SK-MEL-5 (cell line): ENCODE measurements at regions not wholly inside any gene's neighbourhood (a gene's known extent, or its start where the extent isn't known, plus 50 kb on each side); places are given as distances from the start of the nearest gene placed in this dataset.
"Not testable (repeated sequence)": the region's sequence is repeated elsewhere in the genome, so short reads cannot be mapped to it uniquely, and the experiment has no call there.

Experiments
- DNase-seq: peaks from one replicate; pipeline ENCODE4 v3.0.0-alpha.2; 2016; ENCODE audit warnings: low read depth, low spot score
- in situ Hi-C: cut with HindIII; loops from 2 replicates; pipeline ENCODE4 v1.10.0; 2016; ENCODE audit warnings: low sequenced_read_pairs, high pct_unique_total_duplicates, low pct_unique_long_range_greater_than_20kb

DNA sequence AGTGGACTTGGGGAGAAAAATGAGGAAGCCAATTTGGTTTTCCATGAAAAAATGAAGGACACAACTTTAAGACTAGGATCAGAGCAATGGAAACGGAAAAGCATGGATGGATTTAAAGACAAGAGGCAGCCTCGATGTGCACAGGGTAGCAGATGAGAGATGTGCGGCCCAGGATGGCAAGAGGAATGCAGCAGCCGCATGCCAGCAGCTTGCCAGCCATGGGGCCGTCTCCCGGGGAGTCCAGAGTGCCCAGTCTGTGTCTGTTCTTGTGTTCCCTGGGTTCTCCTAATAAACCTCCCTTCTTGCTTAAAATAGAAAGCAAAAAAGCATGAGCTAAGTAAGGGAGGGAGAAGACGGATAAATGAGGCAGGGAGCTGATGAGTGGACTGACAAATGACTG is 68.0 kb upstream of the IQSEC1 start:
- in situ Hi-C loops, result no loop called here
- DNase-seq, result no peak

DNA sequence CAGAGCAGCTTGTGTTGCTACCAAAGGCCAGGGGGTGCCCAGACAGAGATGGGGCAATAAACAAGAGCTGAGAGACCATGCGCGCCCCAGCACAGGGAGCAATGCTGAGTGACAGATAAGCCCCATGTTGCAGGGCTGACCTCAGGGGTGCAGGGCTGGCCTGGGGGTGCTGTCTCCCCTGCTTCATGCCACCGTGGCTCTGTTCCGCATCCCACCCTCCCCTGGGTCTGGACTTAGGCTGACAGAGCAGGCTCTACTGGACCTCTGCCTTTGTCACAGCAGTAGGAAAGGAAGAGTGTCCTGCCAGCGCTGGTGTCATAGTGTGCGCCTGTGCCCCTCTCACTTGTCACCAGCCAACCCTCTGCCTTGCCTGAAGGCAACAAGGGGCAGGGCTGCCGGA is 67.4 kb upstream of the IQSEC1 start:
- no peak for DNase-seq
- in situ Hi-C loops, result no loop called here

DNA sequence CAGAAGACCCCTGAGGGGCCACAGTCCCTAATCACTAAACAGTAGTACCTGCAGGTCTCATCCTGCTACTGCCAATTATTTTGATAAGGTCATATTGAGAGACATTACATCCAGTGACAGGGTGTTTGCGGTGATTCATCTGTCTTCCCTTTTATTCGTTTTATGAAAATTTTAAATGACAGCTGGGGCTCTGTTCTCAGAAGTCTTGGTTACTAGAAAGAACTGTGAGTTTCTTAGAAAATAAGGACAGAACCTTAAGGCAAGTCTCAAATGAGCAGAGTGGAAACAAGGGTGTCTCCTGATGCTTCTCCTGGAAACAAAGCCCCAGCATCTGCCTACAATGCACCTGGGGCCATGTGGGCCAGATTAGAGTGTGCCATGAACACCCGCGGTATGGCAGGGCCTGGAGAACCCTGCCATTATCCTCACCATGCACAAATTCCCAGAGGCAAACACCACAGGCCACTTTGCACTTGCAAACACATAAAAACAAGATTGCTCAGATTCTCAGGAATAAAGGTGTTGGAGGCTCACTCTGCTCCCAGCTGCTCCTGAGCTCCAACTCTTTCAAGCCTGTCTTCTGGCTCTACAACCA is 66.3 kb upstream of the IQSEC1 start:
- in situ Hi-C loops, result no loop called here
- DNase-seq, result no peak

DNA sequence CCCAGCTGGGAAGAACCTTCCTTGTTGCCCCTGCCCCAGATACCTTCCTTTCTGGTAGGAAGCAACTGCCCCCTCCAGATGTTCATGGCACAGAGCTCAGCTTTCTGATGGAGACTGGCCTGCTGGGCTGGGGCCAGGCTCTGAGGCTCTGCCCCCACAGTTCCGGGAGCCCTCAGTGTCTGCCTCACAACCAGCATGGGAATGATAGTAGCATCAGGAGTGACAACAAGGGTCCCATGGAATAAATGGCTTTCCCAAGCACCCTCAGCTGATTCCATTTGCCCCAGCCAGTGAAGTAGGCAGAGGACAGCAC is 65.6 kb upstream of the IQSEC1 start:
- DNase-seq, result no peak
- in situ Hi-C loops, result no loop called here

DNA sequence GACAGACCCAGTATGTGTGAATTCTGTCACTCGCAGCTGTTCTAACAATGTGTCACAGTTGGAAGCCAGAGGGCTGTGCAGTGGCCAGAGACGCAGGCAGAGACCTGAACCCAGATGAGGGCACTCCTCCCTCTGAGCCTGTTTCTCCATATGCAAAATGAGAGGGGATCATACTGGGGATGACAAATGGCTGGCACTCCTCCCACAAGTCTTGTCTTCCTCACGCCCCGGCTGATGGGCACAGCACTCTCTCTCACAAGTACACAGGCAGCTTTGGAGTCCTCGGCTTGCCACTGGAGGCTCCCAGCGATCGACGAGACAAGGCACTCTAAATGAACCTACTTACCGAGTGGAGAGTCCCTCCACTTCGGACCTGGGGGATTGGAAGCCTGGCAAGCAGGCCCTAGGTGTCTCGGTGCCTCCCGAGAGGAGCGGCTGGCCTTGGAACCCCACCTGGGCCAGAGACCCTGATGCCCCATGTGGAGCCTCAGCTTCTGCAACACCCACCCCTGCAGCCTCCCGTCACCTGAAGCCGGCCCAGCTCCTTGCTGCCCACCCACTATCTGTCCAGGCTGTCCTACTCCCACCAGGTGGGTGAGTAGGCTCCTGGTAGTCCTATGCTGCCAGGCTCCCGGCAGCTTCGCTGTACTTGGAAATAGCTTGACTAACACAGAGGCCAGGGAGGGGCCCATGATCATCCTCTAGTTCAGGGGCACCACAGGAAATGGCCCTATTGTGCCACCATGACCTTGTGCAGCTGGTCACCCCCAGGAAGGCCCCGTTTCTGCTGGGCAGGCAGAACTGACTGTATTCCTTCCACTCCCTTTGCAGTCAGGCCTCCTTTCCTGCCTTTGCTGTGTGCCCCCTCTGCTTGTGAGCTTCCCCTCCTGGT is 65.0 kb upstream of the IQSEC1 start:
- in situ Hi-C loops, result no loop called here
- DNase-seq, result no peak

DNA sequence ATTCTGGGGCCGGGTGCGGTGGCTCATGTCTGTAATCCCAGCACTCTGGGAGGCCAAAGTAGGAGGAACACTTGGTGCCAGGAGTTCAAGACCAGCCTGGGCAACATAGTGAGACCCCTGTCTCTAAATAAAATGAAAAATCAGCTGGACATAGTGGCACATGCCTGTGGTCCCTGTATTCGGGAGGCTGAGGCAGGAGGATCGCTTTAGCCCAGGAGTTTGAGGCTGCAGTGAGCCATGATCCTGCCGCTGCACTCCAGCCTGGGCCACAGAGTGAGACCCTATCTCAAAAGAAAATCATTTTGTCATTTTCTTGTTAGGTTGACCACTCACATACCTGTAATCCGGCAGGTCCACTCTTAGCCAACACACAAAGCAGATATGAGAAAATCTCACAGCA is 63.6 kb upstream of the IQSEC1 start:
- in situ Hi-C loops, DNase-seq: not testable (repeated sequence)

DNA sequence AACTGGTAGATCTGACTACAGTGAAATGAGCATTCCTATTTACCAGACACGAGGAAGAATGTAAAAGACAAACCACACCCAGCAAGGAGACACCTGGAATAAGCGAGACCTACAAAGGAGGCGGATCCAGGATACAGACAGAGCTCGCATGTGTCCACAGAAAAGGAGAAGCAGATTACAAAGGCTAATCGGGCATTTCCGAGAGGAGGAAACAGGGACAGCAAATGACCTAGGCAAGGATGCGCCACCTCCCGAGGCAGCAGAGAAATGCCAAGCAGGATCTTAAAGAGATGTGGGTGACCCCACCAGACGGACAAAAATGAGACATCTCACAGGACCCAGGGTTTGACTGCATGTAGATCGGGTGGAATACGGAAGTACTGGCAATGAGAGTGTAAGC is 63.2 kb upstream of the IQSEC1 start:
- DNase-seq, result no peak
- in situ Hi-C loops, result no loop called here

DNA sequence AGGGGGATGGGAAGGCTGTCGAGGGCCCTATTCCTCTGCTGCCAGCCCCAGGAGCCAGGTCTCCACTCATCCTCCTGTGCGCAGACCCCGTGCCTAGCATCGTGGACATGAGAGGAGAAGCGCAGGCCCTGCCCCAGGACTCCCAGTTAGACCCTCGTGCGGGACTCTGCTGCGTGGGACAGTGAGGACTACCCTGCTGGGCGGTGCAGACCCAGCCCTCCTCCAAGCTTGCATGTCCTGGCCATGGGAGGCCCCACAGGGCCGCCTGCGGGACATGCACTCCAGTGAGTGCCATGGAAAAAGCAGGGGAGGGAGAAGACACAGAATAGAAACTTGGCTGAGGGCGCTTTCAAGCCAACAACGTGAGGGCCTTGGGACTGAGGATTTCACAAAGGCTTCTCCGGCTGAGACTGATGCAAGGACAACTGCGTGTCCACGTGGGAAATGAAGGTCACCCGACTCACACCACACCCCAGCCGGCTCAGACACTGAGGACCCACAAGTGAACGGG is 62.6 kb upstream of the IQSEC1 start:
- in situ Hi-C loops, result no loop called here
- no peak for DNase-seq

DNA sequence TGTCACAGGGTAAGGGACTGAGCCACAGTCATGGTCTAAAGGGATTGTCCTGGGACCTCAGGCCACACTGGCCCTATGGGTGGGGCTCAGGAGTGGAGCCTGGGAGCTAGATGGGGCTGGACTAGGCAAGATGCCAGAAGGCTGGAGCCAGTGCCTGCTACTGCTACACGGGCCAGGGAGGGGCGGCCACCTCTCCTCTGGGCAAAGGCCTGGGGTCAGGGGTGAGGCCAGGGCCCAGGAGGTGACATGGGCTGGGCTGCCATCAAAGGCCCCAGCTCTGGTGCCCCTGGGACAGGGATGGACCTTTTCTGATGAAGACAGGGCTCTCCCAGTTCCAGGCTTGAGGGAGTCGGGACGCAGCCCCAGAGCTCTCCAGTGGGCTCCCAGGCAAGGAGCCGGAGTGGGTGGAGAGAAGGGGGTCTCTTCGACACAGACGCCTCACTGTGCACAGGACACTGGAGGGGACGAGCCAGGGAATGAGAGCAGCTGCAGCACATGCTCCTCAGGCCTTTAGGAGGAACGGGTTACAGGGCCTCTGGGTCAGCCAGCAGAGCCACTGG is 62.1 kb upstream of the IQSEC1 start:
- in situ Hi-C loops, result no loop called here

DNA sequence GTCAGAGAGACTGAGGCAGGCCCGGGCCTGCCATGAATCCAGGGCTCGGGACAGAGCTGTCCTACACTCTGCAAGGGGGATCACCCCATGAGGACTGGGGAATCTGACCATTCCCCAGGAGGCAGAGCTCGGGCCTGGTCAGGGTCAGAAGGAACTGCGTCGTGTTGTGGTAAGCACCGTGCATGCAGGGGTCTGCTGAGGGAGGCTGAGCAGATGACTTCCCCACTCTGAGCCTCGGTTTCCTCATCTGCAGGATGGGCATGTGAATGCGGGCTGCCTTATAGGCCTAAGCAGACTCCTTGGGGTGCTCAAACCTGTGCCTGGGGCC is 61.6 kb upstream of the IQSEC1 start:
- in situ Hi-C loops, result no loop called here
- DNase-seq, result no peak

More for the DNA sequence above, 62.1 kb upstream of the IQSEC1 start:
- no peak for DNase-seq

DNA sequence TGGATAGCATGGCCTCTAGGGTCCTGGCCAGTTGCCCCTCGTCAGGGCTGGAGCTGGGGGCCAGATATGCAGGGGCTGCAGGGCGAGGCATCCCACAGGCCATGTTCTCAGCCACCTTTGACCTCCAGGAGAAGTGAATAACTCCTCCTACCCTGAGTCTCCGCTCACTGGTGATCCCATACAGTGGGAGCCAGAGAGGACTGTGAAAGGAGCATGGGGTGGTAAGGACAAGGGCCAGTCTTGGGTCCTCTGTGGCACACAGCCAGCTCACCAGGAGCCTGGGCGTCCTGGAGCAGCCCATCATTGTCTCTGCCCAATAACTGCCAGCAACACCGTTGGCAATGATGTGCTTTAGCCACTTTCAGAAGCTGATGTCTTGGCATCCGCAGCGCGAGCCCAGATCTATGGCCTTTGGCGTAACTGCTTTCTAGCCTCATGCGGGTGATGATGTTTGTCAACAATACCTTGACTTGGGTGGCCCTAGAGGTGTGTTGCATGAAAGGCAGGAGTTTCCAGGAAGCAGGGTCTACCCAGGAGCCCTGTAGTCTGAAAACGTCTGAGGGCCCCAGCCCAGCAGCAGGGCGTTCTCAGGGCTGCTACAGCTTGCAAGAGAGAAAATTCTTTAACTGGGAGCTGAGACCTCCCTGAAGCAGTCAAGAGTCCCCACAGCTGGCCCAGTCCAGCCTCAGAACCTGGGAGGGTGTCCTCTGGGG is 61.1 kb upstream of the IQSEC1 start:
- DNase-seq, result no peak
- in situ Hi-C loops, result no loop called here

DNA sequence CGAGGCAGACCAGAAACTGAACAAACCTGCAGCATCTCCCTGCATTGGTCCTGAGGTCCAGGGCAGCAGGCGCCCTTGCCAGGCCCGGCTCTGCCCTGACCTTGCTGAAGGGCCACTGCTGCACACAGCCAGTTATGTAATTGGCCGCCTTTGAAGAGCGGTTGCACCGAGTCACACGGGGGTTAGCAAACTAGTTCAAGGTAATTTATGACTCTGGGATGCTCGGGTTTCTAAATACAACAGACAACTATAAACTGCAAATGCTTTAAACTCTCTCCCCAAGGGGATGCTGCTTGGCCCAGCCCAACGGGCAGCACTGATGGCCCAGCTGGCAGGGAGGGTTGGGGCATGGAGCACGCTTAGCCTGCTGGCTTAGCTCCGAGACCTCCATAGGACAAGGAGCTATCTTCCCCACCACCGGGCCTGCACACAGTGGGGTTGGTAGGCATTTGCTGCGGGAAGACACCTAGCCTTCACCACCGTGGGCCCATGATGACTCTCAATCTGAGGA is 60.3 kb upstream of the IQSEC1 start:
- DNase-seq, result no peak
- in situ Hi-C loops, result no loop called here

DNA sequence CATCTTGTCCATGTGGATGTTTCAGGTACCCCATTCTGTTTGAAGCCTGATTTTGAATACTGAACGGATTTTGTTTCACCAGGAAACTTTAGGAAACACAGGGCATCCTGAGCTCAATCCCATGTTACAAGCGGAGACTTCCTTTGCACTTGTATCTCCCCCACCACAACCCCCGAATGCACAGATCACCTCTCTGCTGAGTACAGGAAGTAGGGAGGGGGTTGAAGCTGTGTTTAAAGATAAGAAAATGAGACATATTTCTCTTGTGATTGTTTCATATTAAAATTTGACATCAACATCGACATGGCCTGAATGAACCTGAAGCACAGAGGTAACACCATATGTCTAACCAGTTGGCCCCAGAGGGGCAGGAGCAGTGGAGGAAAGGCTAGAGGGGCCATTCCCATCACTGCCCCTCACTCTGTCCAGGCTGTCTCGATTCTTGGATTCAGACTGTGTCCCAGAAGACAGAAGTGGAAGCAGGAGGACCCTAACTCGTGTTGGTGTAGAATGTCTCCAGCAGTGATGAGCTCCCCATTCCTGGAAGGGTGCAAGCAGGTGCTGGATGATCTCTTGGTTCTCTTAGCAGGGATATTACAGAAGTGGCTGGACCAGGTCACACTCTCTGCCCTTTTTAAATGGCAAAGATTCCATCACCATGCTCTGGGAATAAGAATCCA is 59.6 kb upstream of the IQSEC1 start:
- no peak for DNase-seq
- in situ Hi-C loops, result no loop called here

DNA sequence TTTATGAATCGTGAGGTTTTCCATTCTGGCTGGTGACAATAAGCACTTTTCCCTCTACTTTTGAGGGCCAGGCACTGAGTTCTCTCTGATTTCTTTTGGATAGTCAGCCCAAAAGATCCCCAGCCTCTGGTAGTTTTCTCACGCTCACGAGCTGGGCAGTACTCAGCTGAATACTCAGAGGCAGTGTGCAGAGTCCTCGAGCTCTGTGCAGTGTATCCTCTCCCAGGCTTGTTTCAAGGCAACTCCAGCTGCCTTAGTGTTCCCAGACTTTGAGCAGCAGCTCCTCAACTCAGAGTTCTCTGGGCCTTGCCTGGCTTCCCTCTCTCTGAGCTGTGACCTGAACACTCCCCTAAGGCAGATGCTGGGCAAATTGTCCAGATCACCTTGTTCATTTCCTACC is 59.1 kb upstream of the IQSEC1 start:
- in situ Hi-C loops, result no loop called here
- no peak for DNase-seq

DNA sequence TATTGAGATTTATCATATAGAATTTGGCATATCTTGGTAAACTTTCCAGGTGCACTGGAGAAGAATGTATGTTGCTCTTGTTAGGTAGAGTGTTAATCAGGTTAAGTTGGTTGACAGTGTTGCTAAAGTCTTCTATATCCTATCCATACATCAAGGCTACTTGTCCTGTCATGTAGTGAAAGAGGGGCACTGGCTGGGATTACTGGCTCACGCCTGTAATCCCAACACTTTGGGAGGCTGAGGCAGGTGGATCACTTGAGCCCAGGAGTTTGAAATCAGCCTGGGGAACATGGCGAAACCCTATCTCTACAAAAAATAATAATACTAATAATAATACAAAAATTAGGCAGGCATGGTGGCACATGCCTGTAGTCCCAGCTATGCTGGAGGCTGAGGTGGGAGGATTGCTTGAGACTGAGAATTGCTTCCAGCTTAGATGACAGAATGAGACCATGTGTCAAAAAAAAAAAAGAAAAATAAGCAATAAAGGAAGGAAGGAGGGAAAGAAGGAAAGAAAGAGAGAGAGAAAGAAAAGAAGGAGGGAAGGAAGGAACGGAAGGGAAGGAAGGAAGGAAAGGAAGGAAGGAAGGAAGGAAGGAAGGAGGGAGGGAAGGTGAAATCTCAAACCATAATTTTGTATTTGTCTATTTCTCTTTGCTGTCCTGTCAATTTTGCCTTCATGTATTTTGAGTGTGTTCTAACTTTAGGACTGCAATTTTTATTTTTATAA is 57.4 kb upstream of the IQSEC1 start:
- in situ Hi-C loops, result no loop called here
- no peak for DNase-seq

DNA sequence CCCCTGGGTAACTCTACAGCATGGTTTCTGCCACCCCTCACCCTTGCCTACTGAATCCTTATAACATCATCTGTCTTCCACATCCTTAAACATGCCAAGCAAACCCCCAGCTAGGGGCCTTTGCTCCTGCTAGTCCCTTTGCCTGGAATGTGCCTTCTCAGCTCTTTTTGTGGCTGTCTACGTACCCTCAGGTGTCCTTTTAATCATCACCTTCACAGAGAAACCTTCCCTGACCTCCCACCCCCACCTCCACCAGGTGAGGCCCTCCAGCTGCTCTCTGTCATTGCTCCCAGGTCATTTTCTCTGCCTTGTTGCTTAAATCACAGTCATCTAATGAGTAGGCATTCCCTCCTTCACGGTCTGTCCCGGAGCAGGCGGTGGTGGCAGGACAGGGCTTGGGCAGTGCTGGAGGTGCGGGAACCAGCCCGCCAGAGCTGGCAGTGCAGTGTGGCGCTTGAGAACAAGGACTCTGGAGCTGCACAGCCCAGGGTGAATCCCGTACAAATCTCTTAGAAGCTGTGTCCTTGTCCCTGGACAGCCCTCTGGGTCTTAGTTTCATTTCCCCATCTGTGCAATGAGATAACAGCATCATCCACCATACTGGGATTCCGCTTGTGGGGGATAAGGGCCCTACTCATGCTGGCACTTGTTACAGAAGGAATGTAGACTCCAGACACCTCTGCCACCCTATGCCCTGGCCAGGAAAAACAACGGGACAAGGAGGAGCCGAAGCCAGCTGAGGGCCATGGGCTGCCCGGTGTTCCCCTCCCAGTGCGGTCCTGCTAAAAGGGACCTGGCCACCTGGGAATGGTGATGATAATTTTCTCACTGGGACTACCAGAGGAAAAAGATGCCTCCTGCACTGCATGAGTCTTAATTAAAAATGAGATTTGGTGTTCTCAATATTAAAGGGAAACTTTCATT is 52.1 kb upstream of the IQSEC1 start:
- in situ Hi-C loops, result no loop called here
- DNase-seq, result no peak
